ENCODE measurements at regions not wholly inside any gene's neighbourhood (a gene's known extent, or its start where the extent isn't known, plus 50 kb on each side); places are given as distances from the start of the nearest gene placed in this dataset.
"Not testable (repeated sequence)": the region's sequence is repeated elsewhere in the genome, so short reads cannot be mapped to it uniquely, and the experiment has no call there.

DNA sequence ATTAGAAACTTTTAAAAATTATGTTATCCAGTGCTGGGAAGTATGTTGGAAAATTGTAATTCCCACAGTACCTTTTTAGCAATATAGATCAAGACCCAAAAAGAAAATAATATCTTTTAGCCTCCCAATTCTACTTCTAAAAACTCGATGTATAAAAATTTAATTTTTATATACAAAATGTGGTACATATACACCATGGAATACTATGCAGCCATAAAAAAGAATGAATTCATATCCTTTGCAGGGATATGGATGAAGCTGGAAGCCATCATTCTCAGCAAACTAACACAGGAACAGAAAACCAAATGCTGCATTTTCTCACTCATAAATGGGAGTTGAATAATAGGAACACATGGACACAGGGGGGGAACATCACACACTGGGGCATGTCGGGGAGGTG, 254.5 kb downstream of the MEX3B start:
- H3K4me3 ChIP-seq (ENCODE audit: extremely low read depth, insufficient read depth, low read length, poor library complexity, severe bottlenecking); H3K9me3 ChIP-seq (ENCODE audit: control insufficient read depth, low read length); H3K4me1 ChIP-seq (ENCODE audit: control insufficient read depth, insufficient read depth, low read length, poor library complexity, severe bottlenecking); H3K36me3 ChIP-seq (ENCODE audit: control insufficient read depth, insufficient read depth, low read length); H3K27ac ChIP-seq (ENCODE audit: low read depth, low read length, severe bottlenecking): not testable (repeated sequence)
- 100% methylated on average over 1 of the region's 2 CpGs for WGBS, 2 experiments (ENCODE audit: insufficient coverage in 2 of 2)

DNA sequence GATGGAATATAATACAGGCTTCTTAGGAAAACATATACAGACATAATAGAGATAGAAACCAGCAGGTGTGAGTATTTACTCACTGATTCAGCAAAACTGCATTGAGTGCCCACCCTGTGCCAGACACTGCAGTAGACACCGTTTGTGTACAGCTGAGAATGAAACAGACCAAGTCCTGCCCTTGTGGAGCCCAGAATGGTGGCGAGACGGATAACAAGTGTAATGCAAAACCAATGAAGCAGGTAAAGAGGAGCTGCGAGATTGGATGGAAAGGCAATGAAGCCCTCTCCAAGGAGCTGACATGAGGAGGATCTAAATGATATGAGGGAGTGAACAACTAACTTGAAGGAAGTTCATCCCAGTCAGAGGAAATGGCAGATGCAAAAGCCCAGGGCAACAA, 256.4 kb downstream of the MEX3B start:
- Histone ChIP-seq H3K4me1 (ENCODE audit: control insufficient read depth, insufficient read depth, low read length, poor library complexity, severe bottlenecking) (no peaks in the 10 kb centered on the region), H3K27ac (ENCODE audit: low read depth, low read length, severe bottlenecking) (no peak overlapping the region), H3K9me3 (ENCODE audit: control insufficient read depth, low read length) (no peaks in the 10 kb centered on the region), H3K4me3 (ENCODE audit: extremely low read depth, insufficient read depth, low read length, poor library complexity, severe bottlenecking) (no peak overlapping the region), H3K36me3 (ENCODE audit: control insufficient read depth, insufficient read depth, low read length) (no peaks in the 10 kb centered on the region)
- 91 to 92% methylated on average over 4 of the region's 4 CpGs for WGBS, 2 experiments (ENCODE audit: insufficient coverage in 2 of 2)

DNA sequence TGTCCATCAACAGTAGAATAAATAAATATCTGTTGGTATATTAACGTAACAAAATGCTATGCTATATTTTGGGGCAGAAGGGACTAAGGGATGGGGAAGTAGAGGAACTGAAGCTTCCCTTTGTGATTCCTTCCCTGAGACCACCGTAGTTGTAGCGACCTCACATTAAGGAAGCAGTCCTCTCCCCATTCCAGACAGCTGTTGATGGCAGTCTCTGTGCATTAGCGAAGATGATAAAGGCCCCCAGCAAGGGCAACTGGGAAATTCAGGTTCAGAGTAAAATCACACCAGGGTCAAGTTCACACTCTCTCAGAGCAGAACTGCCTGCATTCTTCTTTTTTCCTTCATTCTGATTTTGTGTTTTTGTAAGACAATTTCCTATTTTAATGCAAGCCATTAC, 259.0 kb downstream of the MEX3B start:
- Histone ChIP-seq H3K4me1 (ENCODE audit: control insufficient read depth, insufficient read depth, low read length, poor library complexity, severe bottlenecking) (no peaks in the 10 kb centered on the region), H3K4me3 (ENCODE audit: extremely low read depth, insufficient read depth, low read length, poor library complexity, severe bottlenecking) (no peak overlapping the region), H3K9me3 (ENCODE audit: control insufficient read depth, low read length) (no peaks in the 10 kb centered on the region), H3K27ac (ENCODE audit: low read depth, low read length, severe bottlenecking) (no peak overlapping the region), H3K36me3 (ENCODE audit: control insufficient read depth, insufficient read depth, low read length) (no peaks in the 10 kb centered on the region)
- WGBS, 2 experiments (ENCODE audit: insufficient coverage in 2 of 2): 96 to 100% methylated on average over 3 of the region's 4 CpGs

DNA sequence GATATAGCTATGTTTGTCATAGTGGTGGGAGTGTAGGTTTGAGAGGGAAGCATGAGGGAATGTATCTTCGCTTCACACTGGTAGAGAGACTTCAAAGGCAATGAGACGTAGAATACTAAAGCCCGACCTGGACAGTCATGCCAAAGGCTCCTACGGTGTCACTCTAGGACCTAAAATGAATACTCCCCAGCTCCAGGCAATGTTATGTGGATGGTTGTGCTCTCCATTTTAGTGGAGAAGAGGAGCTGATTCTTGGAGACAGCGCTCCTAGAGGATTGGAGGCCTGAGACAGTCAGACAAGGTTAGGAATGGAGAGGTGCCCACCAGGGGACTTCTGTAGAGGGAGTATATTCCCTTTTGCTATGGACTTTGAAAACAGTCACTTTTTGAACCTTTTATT, 260.1 kb downstream of the MEX3B start:
- WGBS, 2 experiments (ENCODE audit: insufficient coverage in 2 of 2): 98% methylated on average over 4 to 5 of the region's 5 CpGs
- Histone ChIP-seq H3K27ac (ENCODE audit: low read depth, low read length, severe bottlenecking) (no peak overlapping the region), H3K9me3 (ENCODE audit: control insufficient read depth, low read length) (no peaks in the 10 kb centered on the region), H3K36me3 (ENCODE audit: control insufficient read depth, insufficient read depth, low read length) (no peaks in the 10 kb centered on the region), H3K4me1 (ENCODE audit: control insufficient read depth, insufficient read depth, low read length, poor library complexity, severe bottlenecking) (no peaks in the 10 kb centered on the region), H3K4me3 (ENCODE audit: extremely low read depth, insufficient read depth, low read length, poor library complexity, severe bottlenecking) (no peak overlapping the region)

DNA sequence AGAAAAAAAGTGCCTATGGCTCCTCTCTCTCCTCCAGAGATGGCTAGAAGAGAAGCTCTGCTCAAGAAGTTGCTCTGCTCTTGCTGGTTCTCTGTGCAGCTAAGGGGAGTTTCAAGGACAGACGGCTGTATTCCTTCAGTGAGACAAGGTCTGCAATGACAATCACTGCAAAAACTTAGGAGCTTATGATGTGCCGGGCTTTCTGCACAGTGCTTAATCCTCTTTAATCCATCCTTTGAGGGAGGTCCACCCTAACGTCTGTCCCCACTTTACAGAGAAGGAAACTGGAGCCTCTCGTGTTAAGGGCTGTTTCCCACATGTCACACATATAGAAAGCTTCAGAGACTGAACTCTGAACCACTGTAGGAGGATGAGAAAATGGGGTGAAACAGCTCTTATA, 260.6 kb downstream of the MEX3B start:
- Histone ChIP-seq H3K27ac (ENCODE audit: low read depth, low read length, severe bottlenecking) (no peak overlapping the region), H3K4me1 (ENCODE audit: control insufficient read depth, insufficient read depth, low read length, poor library complexity, severe bottlenecking) (no peaks in the 10 kb centered on the region), H3K4me3 (ENCODE audit: extremely low read depth, insufficient read depth, low read length, poor library complexity, severe bottlenecking) (no peak overlapping the region), H3K36me3 (ENCODE audit: control insufficient read depth, insufficient read depth, low read length) (no peaks in the 10 kb centered on the region), H3K9me3 (ENCODE audit: control insufficient read depth, low read length) (no peaks in the 10 kb centered on the region)
- 81 to 90% methylated on average over 2 to 3 of the region's 4 CpGs for WGBS, 2 experiments (ENCODE audit: insufficient coverage in 2 of 2)

- Histone ChIP-seq H3K9me3 (ENCODE audit: control insufficient read depth, low read length) (no peaks in the 10 kb centered on the region), H3K27ac (ENCODE audit: low read depth, low read length, severe bottlenecking) (no peak overlapping the region), H3K36me3 (ENCODE audit: control insufficient read depth, insufficient read depth, low read length) (no peaks in the 10 kb centered on the region), H3K4me1 (ENCODE audit: control insufficient read depth, insufficient read depth, low read length, poor library complexity, severe bottlenecking) (no peaks in the 10 kb centered on the region), H3K4me3 (ENCODE audit: extremely low read depth, insufficient read depth, low read length, poor library complexity, severe bottlenecking) (no peak overlapping the region)
- WGBS, 2 experiments (ENCODE audit: insufficient coverage in 2 of 2): 88 to 89% methylated on average over 5 to 6 of the region's 6 CpGs
These were observed 261.1 kb downstream of the MEX3B start for GRCh38 chr15:81784751-81785150.

DNA sequence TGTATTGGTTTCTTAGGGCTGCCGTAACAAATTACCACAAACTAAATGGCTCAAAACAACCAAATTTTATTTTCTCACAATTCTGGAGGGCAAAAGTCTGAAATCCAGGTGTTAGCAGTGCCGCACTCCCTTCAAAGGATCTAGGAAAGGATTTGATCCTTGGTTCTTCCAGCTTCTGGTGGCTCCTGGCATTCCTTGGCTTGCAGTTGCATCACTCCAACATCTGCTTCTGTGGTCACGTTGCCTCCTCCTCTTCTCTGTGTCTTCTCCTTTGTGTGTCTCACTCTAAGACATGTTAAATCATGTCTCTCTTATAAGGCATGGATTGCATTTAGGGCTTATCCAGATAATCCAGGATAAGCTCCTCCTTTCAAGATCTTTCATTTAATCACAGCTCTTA, 262.2 kb downstream of the MEX3B start:
- 87 to 100% methylated on average over 1 to 3 of the region's 3 CpGs for WGBS, 2 experiments (ENCODE audit: insufficient coverage in 2 of 2)

DNA sequence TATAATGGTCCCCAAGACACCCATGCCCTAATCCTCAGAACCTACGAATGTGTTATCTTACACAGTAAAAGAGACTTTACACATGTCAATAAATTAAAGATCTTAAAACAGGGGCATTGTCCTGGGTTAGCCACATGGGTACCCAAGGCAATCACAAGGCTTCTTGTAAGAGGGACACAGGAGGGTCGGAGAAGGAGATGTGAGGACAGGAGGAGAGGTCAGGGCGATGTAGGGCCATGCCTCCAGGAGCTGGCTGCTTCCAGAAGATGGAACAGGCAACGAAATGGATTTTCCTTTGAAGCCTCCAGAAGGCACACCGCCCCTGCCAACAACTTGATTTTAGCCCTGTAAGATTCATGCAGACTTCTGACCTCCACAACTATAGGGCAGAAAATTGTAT, 262.7 kb downstream of the MEX3B start:
- H3K36me3 ChIP-seq (ENCODE audit: control insufficient read depth, insufficient read depth, low read length): no peaks in the 10 kb centered on the region
- no peak overlapping the region for H3K27ac ChIP-seq (ENCODE audit: low read depth, low read length, severe bottlenecking)
- no peaks in the 10 kb centered on the region for H3K4me1 ChIP-seq (ENCODE audit: control insufficient read depth, insufficient read depth, low read length, poor library complexity, severe bottlenecking)
- H3K4me3 ChIP-seq (ENCODE audit: extremely low read depth, insufficient read depth, low read length, poor library complexity, severe bottlenecking): no peak overlapping the region
- WGBS, 2 experiments (ENCODE audit: insufficient coverage in 2 of 2): 80 to 100% methylated on average over 3 to 4 of the region's 5 CpGs
- no peaks in the 10 kb centered on the region for H3K9me3 ChIP-seq (ENCODE audit: control insufficient read depth, low read length)

More for the DNA sequence above, 262.2 kb downstream of the MEX3B start:
- no peaks in the 10 kb centered on the region for H3K36me3 ChIP-seq (ENCODE audit: control insufficient read depth, insufficient read depth, low read length)
- H3K27ac ChIP-seq (ENCODE audit: low read depth, low read length, severe bottlenecking): no peak overlapping the region
- H3K4me3 ChIP-seq (ENCODE audit: extremely low read depth, insufficient read depth, low read length, poor library complexity, severe bottlenecking): no peak overlapping the region
- H3K4me1 ChIP-seq (ENCODE audit: control insufficient read depth, insufficient read depth, low read length, poor library complexity, severe bottlenecking): no peaks in the 10 kb centered on the region
- no peaks in the 10 kb centered on the region for H3K9me3 ChIP-seq (ENCODE audit: control insufficient read depth, low read length)

DNA sequence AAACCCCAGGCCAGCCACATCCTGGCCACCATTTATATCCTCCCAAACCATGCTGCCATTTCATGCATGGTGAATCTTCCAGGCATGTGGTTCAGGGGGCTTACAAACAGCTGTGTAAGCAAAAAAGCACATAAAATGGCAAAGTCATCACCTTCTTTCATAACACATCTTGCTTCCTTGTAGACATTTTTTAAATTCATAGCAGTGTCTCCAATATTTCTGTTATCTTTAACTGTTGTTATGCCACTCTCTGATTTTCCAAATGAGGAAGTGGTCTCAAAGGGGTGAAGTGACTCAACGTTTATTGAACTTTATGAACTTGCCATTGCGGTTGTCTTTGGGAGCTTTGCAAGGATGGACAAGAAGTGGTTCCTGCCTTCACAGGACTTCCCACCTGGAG, 264.4 kb downstream of the MEX3B start:
- H3K36me3 ChIP-seq (ENCODE audit: control insufficient read depth, insufficient read depth, low read length): no peaks in the 10 kb centered on the region
- no peaks in the 10 kb centered on the region for H3K4me1 ChIP-seq (ENCODE audit: control insufficient read depth, insufficient read depth, low read length, poor library complexity, severe bottlenecking)
- H3K4me3 ChIP-seq (ENCODE audit: extremely low read depth, insufficient read depth, low read length, poor library complexity, severe bottlenecking): no peak overlapping the region
- H3K27ac ChIP-seq (ENCODE audit: low read depth, low read length, severe bottlenecking): no peak overlapping the region
- WGBS, 2 experiments (ENCODE audit: insufficient coverage in 2 of 2): 100% methylated on average over 2 of the region's 2 CpGs
- no peaks in the 10 kb centered on the region for H3K9me3 ChIP-seq (ENCODE audit: control insufficient read depth, low read length)

DNA sequence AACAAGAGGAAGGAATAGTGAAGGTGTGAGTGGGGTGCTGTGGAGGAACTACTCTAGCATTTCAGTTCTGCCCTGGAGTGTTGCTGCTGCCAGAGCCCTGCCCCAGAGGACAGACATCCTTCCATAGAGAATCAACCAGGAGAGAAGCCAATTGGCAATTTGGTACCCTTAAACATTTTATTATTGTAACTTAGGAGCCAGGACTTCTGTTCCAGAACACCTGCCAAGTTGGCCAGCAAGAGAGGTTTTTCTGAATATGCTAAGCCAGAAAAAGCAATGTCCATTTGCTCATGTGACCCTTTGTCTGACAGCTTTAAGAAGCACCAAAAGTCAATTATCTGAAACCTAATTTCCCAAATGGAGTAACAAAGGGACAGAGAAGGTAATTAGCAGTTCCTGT, 264.9 kb downstream of the MEX3B start:
- no peaks in the 10 kb centered on the region for H3K4me1 ChIP-seq (ENCODE audit: control insufficient read depth, insufficient read depth, low read length, poor library complexity, severe bottlenecking)
- no peaks in the 10 kb centered on the region for H3K9me3 ChIP-seq (ENCODE audit: control insufficient read depth, low read length)
- H3K4me3 ChIP-seq (ENCODE audit: extremely low read depth, insufficient read depth, low read length, poor library complexity, severe bottlenecking): no peak overlapping the region
- H3K36me3 ChIP-seq (ENCODE audit: control insufficient read depth, insufficient read depth, low read length): no peaks in the 10 kb centered on the region
- H3K27ac ChIP-seq (ENCODE audit: low read depth, low read length, severe bottlenecking): no peak overlapping the region

DNA sequence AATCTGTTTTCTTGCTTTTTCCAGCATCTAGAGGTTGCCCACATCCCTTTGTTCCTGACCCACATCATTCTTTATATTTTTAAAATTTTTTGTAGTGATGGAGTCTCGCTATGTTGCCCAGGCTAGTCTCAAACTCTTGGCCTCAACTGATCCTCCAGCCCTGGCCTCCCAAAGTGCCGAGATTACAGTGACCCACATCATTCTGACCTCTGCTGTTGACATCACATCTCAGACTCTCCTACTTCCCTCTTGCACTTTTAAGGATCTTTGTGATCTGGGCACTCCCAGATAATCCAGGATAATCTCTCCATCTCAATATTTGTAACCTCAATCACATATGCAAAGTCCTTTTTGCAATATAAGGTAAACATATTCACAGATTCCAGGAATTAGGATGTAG, 266.6 kb downstream of the MEX3B start:
- no peaks in the 10 kb centered on the region for H3K36me3 ChIP-seq (ENCODE audit: control insufficient read depth, insufficient read depth, low read length)
- no peaks in the 10 kb centered on the region for H3K4me1 ChIP-seq (ENCODE audit: control insufficient read depth, insufficient read depth, low read length, poor library complexity, severe bottlenecking)
- H3K4me3 ChIP-seq (ENCODE audit: extremely low read depth, insufficient read depth, low read length, poor library complexity, severe bottlenecking): no peak overlapping the region
- no peaks in the 10 kb centered on the region for H3K9me3 ChIP-seq (ENCODE audit: control insufficient read depth, low read length)
- WGBS, 2 experiments (ENCODE audit: insufficient coverage in 2 of 2): 95 to 100% methylated on average over 1 to 2 of the region's 2 CpGs
- no peak overlapping the region for H3K27ac ChIP-seq (ENCODE audit: low read depth, low read length, severe bottlenecking)

- H3K9me3 ChIP-seq (ENCODE audit: control insufficient read depth, low read length): no peaks in the 10 kb centered on the region
- 80 to 83% methylated on average over 1 of the region's 1 CpG for WGBS, 2 experiments (ENCODE audit: insufficient coverage in 2 of 2)
These were observed 268.3 kb downstream of the MEX3B start for GRCh38 chr15:81777546-81777945.

More at GRCh38 chr15:81777546-81777945, 268.3 kb downstream of the MEX3B start:
- H3K27ac ChIP-seq (ENCODE audit: low read depth, low read length, severe bottlenecking): no peak overlapping the region
- H3K4me1 ChIP-seq (ENCODE audit: control insufficient read depth, insufficient read depth, low read length, poor library complexity, severe bottlenecking): no peaks in the 10 kb centered on the region
- H3K4me3 ChIP-seq (ENCODE audit: extremely low read depth, insufficient read depth, low read length, poor library complexity, severe bottlenecking): no peak overlapping the region
- H3K36me3 ChIP-seq (ENCODE audit: control insufficient read depth, insufficient read depth, low read length): no peaks in the 10 kb centered on the region
